Brain pericyte (primary cell): ENCODE measurements at regions not wholly inside any gene's neighbourhood (a gene's known extent, or its start where the extent isn't known, plus 50 kb on each side); places are given as distances from the start of the nearest gene placed in this dataset.
"Not testable (repeated sequence)": the region's sequence is repeated elsewhere in the genome, so short reads cannot be mapped to it uniquely, and the experiment has no call there.

Experiments
- DNase-seq: peaks from one replicate; pipeline ENCODE4 v3.0.0-alpha.2; 2012; ENCODE audit warnings: low read depth, low spot score

- no peak for DNase-seq
These were observed 233.6 kb upstream of the PTBP2 start for GRCh38 chr1:96487971-96488370.

GRCh38 chr1:96488777-96489176 is 232.8 kb upstream of the PTBP2 start:
- DNase-seq, result no peak

GRCh38 chr1:96492236-96492635 is 229.3 kb upstream of the PTBP2 start:
- no peak for DNase-seq

GRCh38 chr1:96498744-96499340 is 222.7 kb upstream of the PTBP2 start:
- no peak for DNase-seq

- no peak for DNase-seq
These were observed 213.4 kb upstream of the PTBP2 start for GRCh38 chr1:96508233-96508632.

- no peak for DNase-seq
These were observed 212.2 kb upstream of the PTBP2 start for GRCh38 chr1:96509339-96509738.

GRCh38 chr1:96509951-96510350 is 211.6 kb upstream of the PTBP2 start:
- DNase-seq, result no peak

GRCh38 chr1:96510391-96510790 is 211.2 kb upstream of the PTBP2 start:
- DNase-seq, result no peak

GRCh38 chr1:96510911-96511310 is 210.7 kb upstream of the PTBP2 start:
- DNase-seq, result no peak

- no peak for DNase-seq
These were observed 208.4 kb upstream of the PTBP2 start for GRCh38 chr1:96513136-96513535.

- no peak for DNase-seq
These were observed 206.2 kb upstream of the PTBP2 start for GRCh38 chr1:96515430-96515829.

GRCh38 chr1:96515925-96516324 is 205.7 kb upstream of the PTBP2 start:
- no peak for DNase-seq

GRCh38 chr1:96519851-96520578 is 201.6 kb upstream of the PTBP2 start:
- DNase-seq, result no peak

GRCh38 chr1:96520579-96520947 is 201.0 kb upstream of the PTBP2 start:
- peak; percentile 39 for DNase-seq

- no peak for DNase-seq
These were observed 200.6 kb upstream of the PTBP2 start for GRCh38 chr1:96521010-96521409.

- no peak for DNase-seq
These were observed 199.4 kb upstream of the PTBP2 start for GRCh38 chr1:96521994-96522760.

- DNase-seq, result no peak
These were observed 198.7 kb upstream of the PTBP2 start for GRCh38 chr1:96522927-96523326.

GRCh38 chr1:96524100-96524499 is 197.5 kb upstream of the PTBP2 start:
- no peak for DNase-seq

GRCh38 chr1:96525657-96526557 is 195.7 kb upstream of the PTBP2 start:
- DNase-seq, result no peak

GRCh38 chr1:96528672-96529071 is 192.9 kb upstream of the PTBP2 start:
- not testable (repeated sequence) for DNase-seq

- DNase-seq, result no peak
These were observed 187.8 kb upstream of the PTBP2 start for GRCh38 chr1:96533820-96534219.

- no peak for DNase-seq
These were observed 185.0 kb upstream of the PTBP2 start for GRCh38 chr1:96536581-96536980.
